HK-2 (cell line): ENCODE measurements at regions not wholly inside any gene's neighbourhood (a gene's known extent, or its start where the extent isn't known, plus 50 kb on each side); places are given as distances from the start of the nearest gene placed in this dataset.
"Not testable (repeated sequence)": the region's sequence is repeated elsewhere in the genome, so short reads cannot be mapped to it uniquely, and the experiment has no call there.

ENCODE experiments used
- DNase-seq: peaks from one replicate; pipeline ENCODE4 v3.0.0-alpha.2; 2018; ENCODE audit not compliant: unreplicated experiment

GRCh38 chr2:242027676-242028450, 158.3 kb downstream of the RTP5 start:
- DNase-seq, result no peak

DNA sequence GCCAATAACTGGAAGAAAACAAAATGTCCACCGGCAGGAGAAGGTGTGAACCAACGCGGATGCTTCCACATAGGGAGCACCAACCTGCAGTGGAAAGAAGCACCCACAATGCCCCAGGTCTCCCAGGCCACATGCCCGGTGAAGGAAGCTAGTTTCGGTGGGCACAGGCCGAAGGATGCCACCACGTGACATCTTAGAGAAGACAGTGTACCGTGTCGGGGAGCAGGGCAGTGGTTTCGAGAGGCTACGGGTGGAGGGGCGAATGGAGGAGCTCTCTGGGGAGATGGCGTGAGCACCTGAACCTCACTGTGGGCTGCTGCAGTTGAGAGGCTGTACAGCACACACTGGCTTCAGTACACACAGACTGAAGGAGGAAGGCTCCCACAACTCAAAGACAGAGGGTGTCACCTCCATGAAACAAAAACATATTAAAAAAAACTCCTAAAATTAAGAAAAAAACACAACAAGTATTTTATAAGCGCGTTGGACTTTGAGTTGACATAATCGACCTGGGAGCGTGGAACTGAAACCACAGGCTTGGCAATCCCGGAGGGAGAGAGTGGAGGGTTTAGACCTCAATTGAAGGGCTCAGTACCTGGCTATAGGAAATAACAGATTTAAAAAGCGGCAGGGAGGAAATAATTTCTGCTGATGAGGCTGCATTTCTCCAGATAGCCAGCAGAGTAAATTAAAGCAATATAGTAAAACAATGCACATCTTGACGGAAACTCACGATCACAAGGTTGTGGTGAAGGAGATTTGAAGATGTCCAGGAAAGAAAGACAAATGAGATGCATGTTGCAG, 160.1 kb downstream of the RTP5 start:
- no peak for DNase-seq

- no peak for DNase-seq
Observed at GRCh38 chr2:242030226-242030575, 160.7 kb downstream of the RTP5 start.

GRCh38 chr2:242030858-242031257, 161.3 kb downstream of the RTP5 start:
- DNase-seq, result no peak

DNA sequence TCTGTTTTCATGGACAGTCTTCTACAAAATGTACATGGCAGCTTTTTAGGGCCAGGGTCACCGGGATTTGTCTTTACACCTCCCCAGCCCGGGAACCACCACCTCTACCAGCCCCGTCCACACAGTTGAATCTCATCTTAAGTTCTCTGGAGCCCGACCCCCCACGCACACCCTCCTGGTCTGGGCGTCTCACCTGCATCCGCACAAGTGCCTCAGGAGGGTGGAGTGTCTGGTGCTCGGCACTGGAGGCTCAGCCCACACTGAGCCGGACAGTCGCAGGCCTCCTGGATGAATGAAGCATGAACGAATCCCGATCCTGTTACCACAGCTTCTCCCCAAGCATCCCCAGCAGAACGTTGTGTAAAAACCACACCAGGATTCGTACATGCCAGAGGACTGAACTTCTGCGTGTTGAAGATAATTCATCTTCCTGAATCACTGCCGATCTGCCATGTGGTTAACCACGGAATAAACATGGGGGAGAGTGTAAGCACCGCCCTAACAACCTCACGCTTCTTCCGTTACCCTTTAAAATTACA, 162.0 kb downstream of the RTP5 start:
- DNase-seq, result peak; percentile 60

DNA sequence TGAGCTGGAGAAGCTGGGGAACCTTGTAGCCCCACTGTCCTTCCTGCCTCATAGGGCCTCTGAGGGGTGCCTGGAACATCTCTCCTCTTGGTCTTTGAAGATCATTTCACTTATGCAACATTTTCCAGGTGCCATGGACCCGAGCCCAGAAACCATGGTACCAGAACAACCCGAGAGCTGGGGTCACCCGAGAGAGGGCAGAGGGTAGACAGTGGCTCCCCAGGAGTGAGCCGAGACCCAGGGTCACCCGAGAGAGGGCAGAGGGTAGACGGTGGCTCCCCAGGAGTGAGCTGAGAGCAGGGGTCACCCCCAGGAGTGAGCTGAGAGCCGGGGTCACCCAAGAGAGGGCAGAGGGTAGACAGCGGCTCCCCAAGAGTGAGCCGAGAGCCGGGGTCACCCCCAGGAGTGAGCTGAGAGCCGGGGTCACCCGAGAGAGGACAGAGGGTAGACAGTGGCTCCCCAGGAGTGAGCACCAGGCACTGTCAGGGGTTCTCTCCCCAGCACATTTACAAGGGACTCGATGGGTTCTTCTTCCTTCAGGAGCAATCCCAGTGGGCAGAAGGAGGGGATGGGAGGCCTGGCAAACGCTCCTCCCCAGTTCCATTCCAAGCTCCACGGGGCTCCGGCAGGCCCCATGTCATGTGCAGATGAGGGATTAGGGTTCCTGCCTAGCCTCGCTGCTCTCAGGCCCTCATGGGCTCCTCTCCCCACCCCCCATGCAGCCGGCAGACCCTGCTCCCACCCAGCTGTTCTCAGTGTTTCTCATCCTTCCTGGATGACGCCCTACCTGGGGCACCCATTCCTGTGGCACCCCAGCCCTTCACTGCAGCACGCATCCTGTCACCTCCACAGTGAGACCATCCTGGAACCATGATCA, 163.5 kb downstream of the RTP5 start:
- DNase-seq, result no peak

GRCh38 chr2:242034138-242034537, 164.6 kb downstream of the RTP5 start:
- no peak for DNase-seq

DNA sequence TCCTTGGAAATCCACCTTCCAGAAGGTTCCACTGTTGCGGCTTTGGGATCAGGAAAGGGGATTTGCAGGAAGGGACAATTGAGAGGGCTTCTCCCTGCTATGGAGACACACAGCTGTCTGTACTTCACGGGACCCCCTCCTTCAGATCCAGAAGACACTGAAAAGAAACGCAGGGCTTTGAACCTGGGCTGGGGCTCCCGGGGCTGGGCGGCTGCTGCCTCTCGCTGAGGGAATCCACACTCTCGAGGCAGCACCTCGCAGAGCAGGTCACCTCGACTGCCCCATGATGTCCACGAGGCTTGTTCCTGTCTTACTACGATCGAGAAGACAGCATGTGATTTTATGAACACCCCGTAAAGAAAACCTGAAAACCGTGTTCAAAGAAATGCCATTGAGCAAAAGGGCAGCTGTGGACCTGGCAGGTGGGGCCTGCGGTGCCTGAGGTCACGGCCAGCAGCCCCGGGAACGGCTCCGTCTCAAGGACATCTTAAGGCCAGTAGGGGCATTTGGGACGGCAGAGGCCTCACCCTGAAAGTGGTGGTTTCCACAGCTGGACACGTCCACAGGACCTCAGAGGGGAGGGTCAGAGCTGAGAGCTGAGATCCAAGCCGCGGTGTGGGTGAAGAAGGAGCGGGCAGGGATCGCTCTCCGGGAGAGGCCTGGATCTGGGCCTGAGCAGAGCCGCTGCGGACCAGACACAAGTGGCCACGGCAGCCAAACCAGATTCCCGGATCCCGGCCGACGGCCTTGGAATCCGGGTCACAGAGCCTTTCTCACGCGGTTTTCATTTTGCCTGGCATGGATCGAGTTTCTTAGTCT, 165.7 kb downstream of the RTP5 start:
- no peak for DNase-seq

DNA sequence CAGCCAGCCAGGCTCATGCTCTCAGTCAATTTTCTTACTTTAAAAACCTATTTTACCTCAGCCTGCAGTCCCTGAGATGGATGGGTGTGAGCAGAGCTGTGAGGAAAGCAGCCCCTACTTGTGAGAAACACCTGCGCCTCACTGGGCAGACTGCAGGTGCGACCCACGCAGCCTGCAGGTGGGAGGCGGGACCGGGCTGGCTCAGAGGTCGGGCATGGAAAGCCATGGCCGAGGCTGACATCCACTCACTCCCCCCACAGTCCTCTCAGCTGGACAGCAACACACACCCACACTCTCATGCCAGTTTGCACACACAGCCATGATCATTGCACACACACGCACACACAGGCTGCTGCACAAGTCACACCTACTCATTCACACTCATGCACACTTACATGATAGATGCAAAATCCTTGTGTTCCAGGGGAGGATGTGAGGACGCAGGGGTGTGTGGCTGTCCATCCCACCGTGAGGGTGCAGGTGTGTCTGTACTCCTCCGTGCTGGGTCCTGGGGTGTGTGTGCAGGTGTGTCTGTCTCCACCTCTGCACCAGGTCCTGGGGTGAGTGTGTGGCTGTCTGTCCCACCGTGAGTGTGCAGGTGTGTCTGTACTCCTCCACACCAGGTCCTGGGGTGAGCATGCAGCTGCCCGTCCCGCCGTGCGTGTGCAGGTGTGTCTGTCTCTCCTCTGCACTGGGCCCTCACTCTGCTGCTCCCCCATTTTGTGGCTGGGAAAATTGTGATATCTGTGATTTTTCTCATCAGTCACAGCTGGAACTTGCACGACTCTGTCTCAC, 166.5 kb downstream of the RTP5 start:
- DNase-seq, result no peak

GRCh38 chr2:242036653-242036950, 167.1 kb downstream of the RTP5 start:
- DNase-seq, result no peak

DNA sequence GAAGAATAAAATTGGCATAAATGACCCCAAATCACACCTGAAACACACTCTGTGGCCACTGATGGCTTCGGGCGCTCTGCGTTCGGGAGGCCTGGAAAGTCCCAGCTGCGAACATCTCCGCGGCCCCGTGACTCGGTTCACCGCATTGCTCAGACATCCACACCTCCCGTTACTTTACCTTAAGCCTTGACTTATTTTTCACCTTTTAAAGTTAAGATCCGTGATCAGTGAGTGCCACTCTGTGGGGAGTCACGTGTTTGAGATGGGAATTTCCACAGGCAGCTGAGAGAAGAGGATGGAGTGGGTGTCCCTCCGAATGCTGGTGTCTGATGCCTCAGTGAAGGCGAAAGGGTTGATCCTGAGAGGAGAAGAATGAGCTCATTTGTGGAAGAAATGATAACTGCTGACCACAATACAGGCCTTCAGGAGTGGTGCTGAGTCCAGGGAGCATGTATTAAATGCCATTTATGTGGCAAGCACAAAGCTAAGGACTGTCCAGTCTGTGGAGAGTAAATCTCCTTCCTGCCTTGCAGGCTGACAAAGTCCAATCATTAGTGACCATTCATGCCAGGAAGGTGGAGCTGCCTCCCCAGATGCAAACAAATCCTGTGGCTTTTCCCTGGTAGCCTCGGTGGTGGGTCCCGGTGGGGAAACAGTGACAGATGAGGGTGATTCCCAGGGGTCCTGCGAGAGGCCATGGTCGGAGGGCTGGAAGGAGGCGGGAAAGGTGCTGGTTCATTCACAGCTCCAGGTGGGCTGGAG, 168.8 kb downstream of the RTP5 start:
- no peak for DNase-seq

GRCh38 chr2:242038928-242039341, 169.4 kb downstream of the RTP5 start:
- DNase-seq, result no peak

DNA sequence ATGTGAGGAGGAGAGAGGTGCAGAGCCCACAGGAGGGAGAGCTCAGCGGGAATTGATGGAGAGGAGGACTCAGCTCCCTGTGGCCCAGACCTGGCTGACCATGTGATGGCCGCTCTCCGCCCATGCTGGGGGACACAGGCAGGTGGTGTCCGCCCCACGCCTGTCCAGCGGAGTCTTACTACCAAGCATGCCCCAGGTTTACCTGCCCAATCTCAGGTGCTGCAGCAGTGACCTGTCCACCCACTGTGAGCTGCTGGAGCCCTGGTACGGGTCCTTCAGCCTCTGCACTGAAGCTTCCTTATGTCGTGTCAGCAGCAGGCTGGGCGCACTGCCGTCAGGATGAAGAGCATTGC, 170.8 kb downstream of the RTP5 start:
- no peak for DNase-seq

DNA sequence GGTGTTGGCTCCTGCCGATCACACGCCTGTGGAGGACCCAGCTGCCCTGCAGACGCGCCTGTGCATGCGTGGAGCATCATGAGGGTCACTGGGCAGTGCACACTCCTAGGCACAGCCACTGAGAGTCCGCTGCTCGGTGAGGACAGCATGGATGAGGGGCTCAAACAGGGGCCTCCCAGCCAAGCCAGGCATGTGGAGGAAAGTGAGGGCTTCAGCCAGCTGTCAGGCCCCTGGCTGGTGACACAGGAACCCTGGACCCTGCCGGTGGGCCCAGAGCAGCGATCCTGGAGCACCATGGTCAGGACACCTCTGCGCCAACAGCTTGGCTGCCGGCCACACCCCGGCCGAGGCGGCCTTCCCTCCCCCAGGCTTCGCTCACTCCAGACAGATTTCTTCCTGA, 171.2 kb downstream of the RTP5 start:
- no peak for DNase-seq

DNA sequence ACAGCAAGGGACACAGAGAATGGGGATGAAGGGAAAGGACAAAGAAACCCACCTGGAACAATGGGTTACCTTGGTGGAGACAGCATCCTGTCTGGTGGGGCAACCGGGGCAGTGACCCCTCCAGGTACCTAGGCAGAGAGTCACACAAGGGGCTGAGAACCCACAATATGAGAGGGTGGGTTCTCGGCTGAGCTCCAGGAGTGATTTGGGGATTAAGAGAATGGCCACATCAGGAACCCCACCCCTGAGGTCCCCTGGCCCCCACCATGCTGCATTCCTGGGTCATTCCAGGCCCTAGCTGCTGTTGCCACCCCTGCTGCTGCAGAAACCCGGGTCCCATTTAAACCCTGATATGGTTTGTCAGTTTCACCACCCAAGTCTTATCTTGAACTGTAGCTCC, 172.3 kb downstream of the RTP5 start:
- no peak for DNase-seq

GRCh38 chr2:242043538-242044312, 174.2 kb downstream of the RTP5 start:
- no peak for DNase-seq

GRCh38 chr2:242044313-242044590, 174.7 kb downstream of the RTP5 start:
- no peak for DNase-seq

- DNase-seq, result not testable (repeated sequence)
Observed at GRCh38 chr2:242045596-242046144, 176.1 kb downstream of the RTP5 start.

GRCh38 chr2:242046206-242046826, 176.8 kb downstream of the RTP5 start:
- no peak for DNase-seq
